NCI-H226 (cell line): ENCODE measurements at regions not wholly inside any gene's neighbourhood (a gene's known extent, or its start where the extent isn't known, plus 50 kb on each side); places are given as distances from the start of the nearest gene placed in this dataset.
"Not testable (repeated sequence)": the region's sequence is repeated elsewhere in the genome, so short reads cannot be mapped to it uniquely, and the experiment has no call there.

Source experiments
- DNase-seq: peaks from one replicate; pipeline ENCODE4 v3.0.0-alpha.2; 2015

DNA sequence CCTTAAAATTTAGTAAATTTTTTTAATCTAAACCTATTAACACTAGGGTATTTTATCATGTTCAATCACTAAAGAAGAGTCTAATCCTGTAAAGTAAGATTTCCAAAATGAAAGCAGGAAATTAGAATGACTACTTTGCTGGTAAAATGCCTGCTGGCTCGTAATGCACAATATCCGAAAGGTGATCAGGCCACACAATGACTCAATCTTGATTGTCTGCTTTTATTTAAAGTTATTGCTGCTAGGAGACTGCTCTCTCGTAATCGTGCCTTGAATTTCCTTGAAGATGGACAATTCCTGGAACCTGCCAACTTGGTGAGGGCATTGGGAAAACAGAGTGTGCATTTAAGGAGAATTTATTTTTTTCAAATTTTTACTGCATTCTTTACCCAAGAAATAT, 1786.5 kb upstream of the RAG2 start:
- peak; percentile 3 for DNase-seq

DNA sequence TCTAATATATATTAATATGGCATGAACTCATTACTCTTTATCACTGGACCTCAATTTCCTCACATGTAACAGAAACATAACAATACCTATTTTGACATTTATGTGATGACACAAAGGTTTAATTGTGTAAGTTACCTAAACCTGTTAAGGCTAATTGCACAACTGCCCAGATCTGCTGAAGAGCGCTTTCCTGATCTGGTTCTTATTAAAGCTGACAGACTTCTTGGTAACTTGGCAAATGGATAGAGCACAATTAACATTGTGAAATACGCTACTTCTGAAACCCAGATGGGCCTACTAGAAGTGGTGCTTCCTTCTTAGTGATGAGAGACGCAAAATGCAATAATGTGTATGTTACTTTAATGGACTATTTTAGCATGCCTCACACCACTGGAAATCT, 1767.2 kb upstream of the RAG2 start:
- no peak for DNase-seq

DNA sequence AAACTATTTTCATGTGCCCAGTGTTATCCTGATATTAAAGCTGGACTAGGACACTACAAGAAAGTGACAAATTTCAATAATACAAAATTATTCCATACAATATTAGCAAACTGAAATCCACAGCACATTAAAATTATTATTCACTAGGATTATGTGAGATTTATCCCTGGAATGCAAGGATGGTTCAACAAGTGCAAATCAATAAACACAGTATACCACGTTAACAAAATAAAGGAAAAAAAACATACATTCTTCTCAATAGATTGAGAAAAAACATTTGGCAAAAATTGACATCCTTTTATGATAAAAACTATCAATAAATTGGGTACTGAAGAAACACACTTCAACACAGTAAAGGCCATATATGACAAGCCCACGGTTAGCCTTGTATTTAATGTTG, 1758.2 kb upstream of the RAG2 start:
- no peak for DNase-seq

DNA sequence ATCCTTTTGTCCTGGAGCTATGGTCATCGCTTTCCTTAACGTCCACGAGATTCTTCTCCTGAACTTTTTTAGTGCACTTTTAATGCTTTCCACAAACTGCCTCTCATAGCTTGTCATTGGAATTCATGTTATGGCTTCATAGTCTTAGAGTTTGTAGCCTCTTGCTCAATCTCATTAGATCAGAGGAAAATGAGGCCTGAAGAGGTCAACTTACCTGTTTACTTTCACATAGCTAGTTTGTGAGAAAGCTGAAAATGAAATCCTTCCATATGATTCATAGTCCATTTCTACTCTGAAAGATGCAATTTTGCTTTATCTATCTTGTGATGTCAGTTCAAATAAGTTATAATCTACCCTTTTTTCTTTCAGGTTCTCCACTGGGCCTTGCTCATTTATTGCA, 1747.2 kb upstream of the RAG2 start:
- DNase-seq: peak; percentile 82

DNA sequence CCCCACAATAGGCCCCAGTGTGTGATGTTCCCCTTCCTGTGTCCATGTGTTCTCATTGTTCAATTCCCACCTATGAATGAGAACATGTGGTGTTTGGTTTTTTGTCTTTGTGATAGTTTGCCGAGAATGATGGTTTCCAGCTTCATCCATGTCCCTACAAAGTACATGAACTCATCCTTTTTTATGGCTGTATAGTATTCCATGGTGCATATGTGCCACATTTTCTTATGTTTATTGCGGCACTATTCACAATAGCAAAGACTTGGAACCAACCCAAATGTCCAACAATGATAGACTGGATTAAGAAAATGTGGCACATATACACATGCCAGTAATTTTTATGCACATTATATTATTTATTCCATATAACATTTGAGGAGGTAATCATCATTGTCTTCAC, 1743.6 kb upstream of the RAG2 start:
- DNase-seq: not testable (repeated sequence)

DNA sequence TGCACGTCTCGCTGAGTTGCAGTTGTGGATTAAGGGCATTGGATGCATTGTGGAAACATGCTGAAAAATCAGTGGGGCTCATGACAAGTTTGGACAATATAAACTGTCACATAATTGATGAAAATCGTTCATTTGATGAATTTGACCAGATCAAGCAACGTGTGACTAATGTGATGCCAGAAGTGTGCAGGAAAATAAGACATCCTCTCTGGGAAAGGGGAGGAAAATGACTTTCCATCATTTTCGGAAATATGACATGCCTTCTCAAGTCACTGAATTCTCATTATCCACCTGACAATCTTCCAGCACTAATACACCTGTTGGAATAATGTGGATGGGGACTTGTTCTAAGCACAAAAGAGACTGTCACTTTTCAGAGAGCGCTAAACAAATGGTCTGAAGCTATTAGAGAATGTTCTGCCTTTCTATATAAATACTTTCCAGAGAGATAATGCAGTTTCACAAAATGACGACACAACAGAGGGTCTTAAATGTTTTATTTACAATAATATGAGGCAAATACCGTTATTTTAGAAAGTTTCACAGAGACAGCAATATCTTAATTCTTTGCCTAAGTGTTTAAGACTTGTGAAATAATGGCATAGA, 1741.9 kb upstream of the RAG2 start:
- no peak for DNase-seq

DNA sequence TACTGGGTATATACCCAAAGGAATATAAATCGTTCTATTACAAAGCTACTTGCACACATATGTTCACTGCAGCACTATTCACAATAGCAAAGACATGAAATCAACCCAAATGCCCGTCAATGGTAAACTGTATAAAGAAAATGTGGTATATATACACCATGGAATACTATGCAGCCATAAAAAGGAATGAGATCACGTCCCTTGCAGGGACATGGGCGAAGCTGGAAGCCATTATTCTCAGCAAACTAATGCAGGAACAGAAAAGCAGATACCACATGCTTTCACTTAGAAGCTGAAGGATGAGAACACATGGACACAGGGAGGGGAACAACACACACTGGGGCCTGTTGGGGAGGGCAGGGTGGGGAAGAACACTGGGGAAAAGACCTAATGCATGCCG, 1740.0 kb upstream of the RAG2 start:
- DNase-seq: not testable (repeated sequence)

DNA sequence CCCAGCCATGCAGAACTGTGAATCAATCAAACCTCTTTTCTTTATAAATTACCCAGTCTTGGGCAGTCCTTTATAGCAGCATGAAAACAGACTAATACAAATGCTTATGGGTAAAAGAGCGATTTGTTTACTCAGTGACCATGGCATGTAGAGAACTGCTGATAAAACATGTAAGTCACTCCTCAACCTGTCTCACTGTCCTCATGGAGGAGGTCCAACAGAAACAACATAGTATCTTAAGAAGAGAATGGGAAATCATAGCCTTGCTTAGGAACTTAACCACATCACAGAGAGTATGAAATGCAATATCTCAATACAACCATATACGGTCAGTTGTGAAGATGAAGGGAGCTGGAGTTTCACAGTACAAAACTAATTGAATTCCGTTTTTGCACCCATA, 1734.0 kb upstream of the RAG2 start:
- no peak for DNase-seq

DNA sequence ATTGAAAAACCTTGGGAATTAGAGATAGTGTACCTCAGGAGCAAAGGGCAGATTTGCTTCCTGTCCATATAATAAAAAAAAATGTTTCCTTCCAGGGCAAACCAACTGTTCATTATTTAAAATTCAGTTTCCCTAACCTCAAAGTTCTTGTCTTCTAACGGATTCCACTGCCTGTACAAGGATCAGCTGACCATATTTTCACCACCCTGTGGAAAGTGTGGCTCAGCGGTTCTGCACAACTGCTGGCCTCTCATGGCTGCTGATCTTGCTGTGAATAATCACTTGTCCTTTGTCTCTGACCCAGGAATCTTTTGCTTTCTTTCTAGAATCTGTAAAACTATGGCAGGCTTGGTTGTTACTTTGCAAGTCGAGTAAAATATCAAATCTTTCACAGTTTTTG, 1732.5 kb upstream of the RAG2 start:
- DNase-seq: no peak

GRCh38 chr11:38323961-38324761, 1726.1 kb upstream of the RAG2 start:
- DNase-seq: no peak

GRCh38 chr11:38315151-38315550, 1717.1 kb upstream of the RAG2 start:
- peak; percentile 31 for DNase-seq

GRCh38 chr11:38307455-38307854, 1709.4 kb upstream of the RAG2 start:
- DNase-seq: no peak

DNA sequence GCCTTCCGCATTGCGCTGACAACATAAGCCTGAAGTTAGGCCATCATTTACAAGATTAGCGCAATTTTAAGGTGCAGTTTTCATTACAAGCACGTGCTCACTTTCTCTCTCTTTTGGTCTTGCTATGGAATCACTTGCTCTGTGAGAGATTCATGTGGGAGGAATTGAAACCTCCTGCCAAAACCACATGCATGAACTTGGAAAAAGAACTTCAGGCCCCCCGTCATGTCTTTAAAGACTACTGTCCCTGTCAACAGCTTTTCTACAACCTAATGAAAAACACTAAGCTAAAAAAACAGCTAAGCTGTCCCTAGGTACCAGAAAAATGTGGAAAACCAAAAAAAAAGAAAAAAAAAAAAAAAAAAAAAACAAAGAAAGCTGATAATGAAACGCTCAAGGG, 1707.6 kb upstream of the RAG2 start:
- DNase-seq: peak; percentile 10

DNA sequence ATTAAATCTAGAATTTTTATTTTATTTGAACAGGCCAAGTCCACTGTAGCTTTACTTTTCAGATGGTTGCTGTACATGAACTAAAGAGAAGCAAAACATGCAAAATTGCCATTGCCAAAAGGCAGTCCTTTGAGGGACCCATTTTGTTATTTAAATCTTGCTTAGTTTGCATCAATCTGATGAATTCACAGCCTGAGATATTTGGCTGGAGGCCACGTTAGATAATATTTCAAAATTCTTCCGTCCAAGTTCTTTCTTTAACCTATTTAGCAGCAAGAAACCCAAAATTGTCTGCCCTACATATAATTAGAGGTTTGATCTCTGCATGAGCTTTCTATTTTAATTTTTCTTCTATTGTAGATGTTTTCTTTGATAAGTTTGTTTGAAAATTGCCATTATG, 1706.9 kb upstream of the RAG2 start:
- no peak for DNase-seq

GRCh38 chr11:38302564-38302963, 1704.5 kb upstream of the RAG2 start:
- DNase-seq: no peak

DNA sequence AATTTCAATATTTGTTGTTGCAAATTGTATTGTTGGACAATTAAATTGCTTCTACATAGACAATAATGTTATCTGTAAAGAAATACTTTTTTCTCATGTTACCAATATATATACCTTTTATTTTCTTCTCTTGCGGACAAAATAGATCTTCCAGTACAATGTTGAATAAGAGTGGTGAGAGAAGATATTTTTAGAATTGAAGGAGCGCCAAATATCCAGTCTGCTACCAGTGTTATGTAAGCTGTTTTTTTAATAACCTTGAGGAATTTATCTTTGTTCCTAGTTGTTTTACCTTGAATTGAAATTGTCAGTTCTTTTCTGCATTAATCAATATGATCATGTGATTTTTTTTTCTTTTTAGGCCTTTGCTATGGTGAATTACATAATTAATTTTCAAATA, 1702.5 kb upstream of the RAG2 start:
- DNase-seq: no peak

DNA sequence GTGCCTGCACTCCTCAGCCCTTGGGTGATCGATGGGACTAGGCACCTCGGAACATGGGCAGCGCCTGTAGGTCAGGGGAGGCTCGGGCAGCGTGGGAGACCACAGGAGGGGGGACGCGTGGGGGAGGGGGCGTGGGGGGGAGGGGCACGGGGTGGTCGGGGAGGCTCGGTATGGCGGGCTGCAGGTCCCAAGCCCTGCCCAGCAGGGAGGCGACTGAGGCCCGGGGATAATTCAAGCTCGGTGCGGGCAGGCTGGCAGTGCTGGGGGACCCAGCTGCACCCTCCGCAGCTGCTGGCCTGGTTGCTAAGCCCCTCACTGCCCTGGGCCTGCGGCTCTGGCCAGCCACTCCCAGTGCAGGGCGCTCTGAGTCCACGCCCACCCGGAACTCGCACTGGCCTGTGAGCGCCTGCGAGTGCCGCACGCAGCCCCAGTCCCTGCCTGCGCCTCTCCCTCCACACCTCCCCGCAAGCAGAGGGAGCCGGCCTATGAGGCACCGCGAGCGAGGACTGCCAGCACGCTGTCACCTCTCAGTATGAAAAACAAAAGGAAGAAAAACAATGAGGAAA, 1698.3 kb upstream of the RAG2 start:
- DNase-seq: no peak

GRCh38 chr11:38282718-38283117, 1684.7 kb upstream of the RAG2 start:
- no peak for DNase-seq

GRCh38 chr11:38278457-38279141, 1680.6 kb upstream of the RAG2 start:
- DNase-seq: no peak

GRCh38 chr11:38274031-38274430, 1676.0 kb upstream of the RAG2 start:
- DNase-seq: peak; percentile 33

GRCh38 chr11:38272376-38272775, 1674.3 kb upstream of the RAG2 start:
- DNase-seq: no peak

GRCh38 chr11:38266691-38267090, 1668.7 kb upstream of the RAG2 start:
- no peak for DNase-seq

GRCh38 chr11:38256436-38256835, 1658.4 kb upstream of the RAG2 start:
- DNase-seq: no peak

- no peak for DNase-seq
These were observed 1656.9 kb upstream of the RAG2 start for GRCh38 chr11:38254913-38255312.
